Epithelial cell of proximal tubule (primary cell): ENCODE measurements at regions not wholly inside any gene's neighbourhood (a gene's known extent, or its start where the extent isn't known, plus 50 kb on each side); places are given as distances from the start of the nearest gene placed in this dataset.

Source experiments
- DNase-seq: peaks from one replicate; pipeline ENCODE4 v3.0.0-alpha.2; 2011; ENCODE audit warnings: low read depth
- H3K4me3 ChIP-seq: 2 replicates; pipeline ENCODE4 v1.5.1; 2011; ENCODE audit warnings: low read depth, mild to moderate bottlenecking, low read length
- CTCF ChIP-seq: conservative IDR thresholded peaks from 2 replicates; pipeline ENCODE4 v1.5.1; 2012; ENCODE audit warnings: low read depth, mild to moderate bottlenecking, low read length

DNA sequence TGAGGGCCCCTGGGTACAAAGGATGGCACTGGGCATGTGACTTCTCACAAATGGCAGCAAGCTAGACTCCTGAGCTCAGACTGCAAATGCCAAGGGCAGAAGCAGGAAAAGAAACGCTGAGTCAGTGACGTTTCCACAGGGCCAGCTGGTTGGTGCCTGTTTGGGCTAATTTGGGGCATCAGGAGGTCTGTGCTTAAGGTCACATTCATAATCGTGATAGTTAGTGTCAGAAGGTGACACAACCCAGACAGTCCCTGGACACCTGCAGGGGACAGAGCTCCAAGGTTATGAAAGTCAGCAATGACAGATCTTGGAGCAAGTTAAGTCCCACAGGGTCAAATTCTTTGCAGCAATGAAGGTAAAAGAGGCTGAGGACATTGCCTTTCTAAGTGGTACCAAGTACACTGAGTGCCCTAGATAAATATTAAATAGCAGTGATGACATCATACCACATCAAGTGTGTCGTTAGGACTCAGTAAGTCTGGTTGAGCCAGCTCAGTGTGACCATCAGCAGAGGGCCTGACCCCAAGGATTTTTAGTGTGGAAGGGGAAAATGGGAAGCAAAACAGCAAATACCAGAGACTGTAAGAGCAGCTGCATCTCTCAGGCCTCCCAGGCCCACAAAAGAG lies 556.9 kb upstream of the CFAP20DC start:
- no peak for TF ChIP-seq CTCF
- peak; percentile 27 for DNase-seq
- no peak overlapping the region for H3K4me3 ChIP-seq

- TF ChIP-seq CTCF: no peak
- DNase-seq: no peak
- no peak overlapping the region for H3K4me3 ChIP-seq
Measured at GRCh38 chr3:59605944-59606534, 556.2 kb upstream of the CFAP20DC start.

DNA sequence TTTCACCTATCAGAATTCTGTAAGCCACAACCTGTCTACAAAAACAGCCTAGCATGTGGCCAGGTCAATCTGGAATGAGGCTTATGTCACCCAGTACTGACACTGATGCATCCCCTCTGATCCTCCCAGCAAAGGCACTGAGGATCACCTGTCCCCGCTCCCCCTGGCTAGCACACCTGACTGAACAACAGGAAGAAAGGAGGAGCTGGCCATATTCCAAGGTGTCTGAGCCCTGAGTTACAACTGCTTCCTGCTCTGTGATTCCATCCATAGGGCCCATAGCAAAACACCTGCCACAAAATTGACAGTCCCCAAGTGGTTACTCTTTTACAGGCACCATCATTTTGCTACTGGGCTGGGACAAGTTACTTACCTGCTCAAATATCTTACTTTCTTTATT lies 555.5 kb upstream of the CFAP20DC start:
- no peak overlapping the region for H3K4me3 ChIP-seq
- DNase-seq: no peak
- no peak for TF ChIP-seq CTCF

DNA sequence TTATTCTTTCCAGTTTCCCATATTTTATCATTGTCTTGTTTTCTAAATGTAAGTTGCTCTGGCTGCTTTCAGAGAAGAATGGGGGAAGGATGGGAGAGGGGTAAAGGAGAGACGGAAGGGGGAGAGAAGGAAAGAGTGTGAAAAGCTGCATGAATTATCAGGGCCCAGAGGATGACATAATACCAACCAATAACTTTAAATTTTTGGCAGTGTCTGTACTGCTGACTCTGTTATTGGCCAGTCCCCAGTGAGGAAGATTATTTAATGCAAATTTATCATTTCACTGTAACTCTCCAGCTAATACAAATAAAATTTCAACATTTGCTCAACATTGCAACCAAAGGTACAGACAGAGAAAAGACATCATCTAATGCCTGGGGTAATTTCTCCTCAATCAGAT lies 551.7 kb upstream of the CFAP20DC start:
- H3K4me3 ChIP-seq: no peak overlapping the region
- DNase-seq: no peak
- TF ChIP-seq CTCF: no peak

- TF ChIP-seq CTCF: no peak
- no peak for DNase-seq
- H3K4me3 ChIP-seq: no peak overlapping the region
Measured at GRCh38 chr3:59600631-59601030, 550.8 kb upstream of the CFAP20DC start.

DNA sequence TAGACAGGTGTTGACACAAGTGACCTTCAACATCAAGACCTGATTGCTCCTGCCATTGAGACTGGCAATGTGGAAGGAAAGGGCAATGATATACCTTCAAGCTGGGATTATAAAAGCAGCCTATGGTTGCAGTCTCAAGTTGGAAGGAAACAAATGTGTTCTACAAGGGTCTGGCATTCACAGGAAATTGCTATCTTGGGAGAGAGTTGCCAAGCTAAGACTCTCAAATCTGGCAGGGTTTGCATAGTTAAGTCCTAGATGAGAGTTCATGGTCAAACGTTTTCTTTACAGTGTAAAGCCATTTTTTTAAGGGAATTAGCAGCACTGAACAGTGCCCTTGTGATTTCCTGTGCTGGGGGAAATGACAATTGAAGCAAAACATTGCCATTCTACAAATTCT lies 546.9 kb upstream of the CFAP20DC start:
- TF ChIP-seq CTCF: no peak
- no peak overlapping the region for H3K4me3 ChIP-seq
- DNase-seq: no peak

GRCh38 chr3:59595830-59596229 lies 546.0 kb upstream of the CFAP20DC start:
- H3K4me3 ChIP-seq: no peak overlapping the region
- TF ChIP-seq CTCF: no peak

More at GRCh38 chr3:59595830-59596229, 546.0 kb upstream of the CFAP20DC start:
- no peak for DNase-seq
